H1 (cell line): ENCODE measurements at regions not wholly inside any gene's neighbourhood (a gene's known extent, or its start where the extent isn't known, plus 50 kb on each side); places are given as distances from the start of the nearest gene placed in this dataset.

Experiments used
- CTCF ChIA-PET: fragments of 300-600 bp; sonication (Branson Sonifier 250); formaldehyde crosslinking; loops from one replicate; lab custom pipeline; 2021; ENCODE audit not compliant: partially characterized antibody; lab: Charles Lee
- POLR2A ChIA-PET: fragments of 300-600 bp; sonication (Branson Sonifier 250); formaldehyde crosslinking; loops from one replicate; lab custom pipeline; 2021; ENCODE audit warnings: inconsistent platforms; ENCODE audit not compliant: partially characterized antibody; lab: Charles Lee
- DNase-seq, 2 experiments: peaks; one replicate each; pipeline versions ENCODE4 v3.0.0 to v3.0.0-alpha.2; 2010 to 2022; ENCODE audit warnings: low spot score in 2 of 2, low read depth in 1 of 2, mixed read lengths in 1 of 2
- FAIRE-seq: peaks from 2 replicates; lab custom pipeline; 2011; peaks lifted over from hg19 to GRCh38; lab: Jason Lieb, UNC
- H2AFZ ChIP-seq: 2 replicates; pipeline ENCODE4 v1.8.1; 2012; ENCODE audit warnings: low read length, inconsistent platforms
- H2AK5ac ChIP-seq: 2 replicates; pipeline ENCODE4 v1.6.1; 2013; ENCODE audit warnings: low read depth, low read length
- H2BK120ac ChIP-seq: replicated peaks from 2 replicates; pipeline ENCODE3; 2013; ENCODE audit warnings: low read depth, low read length, inconsistent platforms
- H2BK12ac ChIP-seq: 2 replicates; pipeline ENCODE4 v1.6.1; 2013; ENCODE audit warnings: low read depth, low read length
- H2BK15ac ChIP-seq: 2 replicates; pipeline ENCODE4 v1.6.1; 2013; ENCODE audit warnings: low read length
- H2BK20ac ChIP-seq: 2 replicates; pipeline ENCODE4 v1.6.1; 2013; ENCODE audit warnings: low read length
- H2BK5ac ChIP-seq: 2 replicates; pipeline ENCODE4 v1.6.1; 2013; ENCODE audit warnings: low read depth, low read length
- H3K14ac ChIP-seq: 2 replicates; pipeline ENCODE4 v1.6.1; 2013; ENCODE audit warnings: inconsistent platforms; ENCODE audit not compliant: insufficient read length
- H3K18ac ChIP-seq: 2 replicates; pipeline ENCODE4 v1.6.1; 2013; ENCODE audit warnings: low read length; ENCODE audit errors: extremely low read depth
- H3K23ac ChIP-seq: 2 replicates; pipeline ENCODE4 v1.6.1; 2013; ENCODE audit warnings: inconsistent platforms; ENCODE audit not compliant: insufficient read length
- H3K23me2 ChIP-seq: 2 replicates; pipeline ENCODE4 v1.6.1; 2013; ENCODE audit warnings: low read depth, low read length
- H3K27ac ChIP-seq: 2 replicates; pipeline ENCODE4 v1.6.1; 2011; ENCODE audit warnings: low read depth, low read length, inconsistent platforms
- H3K27me3 ChIP-seq, 4 experiments: replicated peaks in 1 of 4; 1 replicate in 1 of 4; 2 replicates in 3 of 4; pipeline versions ENCODE4 v1.6.1 to v1.8.1; 2011 to 2013; ENCODE audit warnings: low read length in 3 of 4, mild to moderate bottlenecking in 3 of 4, inconsistent platforms in 2 of 4, mixed read lengths in 2 of 4, moderate library complexity in 1 of 4; ENCODE audit not compliant: control insufficient read depth in 3 of 4, insufficient read depth in 3 of 4; ENCODE audit errors: extremely low read depth in 1 of 4
- H3K36me3 ChIP-seq, 4 experiments: 2 replicates each; pipeline versions ENCODE4 v1.6.1 to v1.8.1; 2011 to 2013; ENCODE audit warnings: mild to moderate bottlenecking in 4 of 4, low read length in 3 of 4, moderate library complexity in 2 of 4, control low read depth in 1 of 4, inconsistent platforms in 1 of 4; ENCODE audit not compliant: insufficient read depth in 4 of 4, control insufficient read depth in 2 of 4
- H3K4ac ChIP-seq: replicated peaks from 2 replicates; pipeline ENCODE3; 2013; ENCODE audit warnings: low read length, low read depth, mixed read lengths, inconsistent platforms; ENCODE audit not compliant: insufficient read length
- H3K4me1 ChIP-seq, 4 experiments: replicated peaks in 1 of 4; 1 replicate in 1 of 4; 2 replicates in 3 of 4; pipeline versions ENCODE4 v1.6.1 to v1.8.1; 2011 to 2013; ENCODE audit warnings: low read length in 3 of 4, inconsistent platforms in 2 of 4, mixed read lengths in 1 of 4; ENCODE audit not compliant: insufficient read depth in 4 of 4, control insufficient read depth in 3 of 4
- H3K4me2 ChIP-seq, 2 experiments: 2 replicates each; pipeline versions ENCODE4 v1.6.1 to v1.8.1; 2011 to 2013; ENCODE audit warnings: low read depth in 2 of 2, low read length in 2 of 2, control low read depth in 1 of 2, inconsistent platforms in 1 of 2, mild to moderate bottlenecking in 1 of 2; ENCODE audit not compliant: insufficient read depth in 1 of 2
- H3K4me3 ChIP-seq, 4 experiments: fragments of 200-600, 300-600 bp in 1 of 4; sonication (generic), shearing (Covaris generic), sonication (Bioruptor Twin) in 1 of 4; 2 replicates each; pipeline versions ENCODE4 v1.5.1 to v1.8.1; 2011 to 2016; ENCODE audit warnings: low read length in 4 of 4, low read depth in 3 of 4, control low read depth in 2 of 4, inconsistent platforms in 2 of 4, mild to moderate bottlenecking in 2 of 4, mixed read lengths in 1 of 4, moderate library complexity in 1 of 4; ENCODE audit not compliant: insufficient read depth in 2 of 4; ENCODE audit errors: extremely low read depth in 1 of 4
- H3K56ac ChIP-seq: replicated peaks from 2 replicates; pipeline ENCODE3; 2013; ENCODE audit warnings: low read depth, mild to moderate bottlenecking, mixed read lengths, low read length, inconsistent platforms; ENCODE audit not compliant: insufficient read length
- H3K79me1 ChIP-seq: 2 replicates; pipeline ENCODE4 v1.6.1; 2013; ENCODE audit warnings: low read depth, low read length, control low read depth
- H3K79me2 ChIP-seq, 2 experiments: 2 replicates each; pipeline versions ENCODE4 v1.6.1 to v1.8.1; 2012 to 2013; ENCODE audit warnings: low read length in 2 of 2, mild to moderate bottlenecking in 2 of 2, inconsistent platforms in 1 of 2; ENCODE audit not compliant: insufficient read depth in 2 of 2, control insufficient read depth in 1 of 2
- H3K9ac ChIP-seq, 4 experiments: replicated peaks in 1 of 4; 1 replicate in 1 of 4; 2 replicates in 3 of 4; pipeline versions ENCODE4 v1.6.1 to v1.8.1; 2011 to 2013; ENCODE audit warnings: low read depth in 3 of 4, low read length in 3 of 4, control low read depth in 2 of 4, mild to moderate bottlenecking in 2 of 4, moderate library complexity in 2 of 4, inconsistent platforms in 1 of 4; ENCODE audit errors: extremely low read depth in 1 of 4
- H3K9me3 ChIP-seq, 2 experiments: 2 replicates each; pipeline versions ENCODE4 v1.6.1 to v1.8.1; 2012 to 2013; ENCODE audit warnings: mild to moderate bottlenecking in 2 of 2, moderate library complexity in 2 of 2, control low read depth in 1 of 2, inconsistent platforms in 1 of 2, low read depth in 1 of 2, low read length in 1 of 2, mixed read lengths in 1 of 2; ENCODE audit not compliant: insufficient read depth in 2 of 2
- H4K20me1 ChIP-seq, 2 experiments: replicated peaks in 1 of 2; 2 replicates each; pipeline versions ENCODE3 to v1.8.1; 2011 to 2013; ENCODE audit warnings: inconsistent platforms in 2 of 2, low read length in 2 of 2, mild to moderate bottlenecking in 1 of 2; ENCODE audit not compliant: insufficient read depth in 2 of 2, control insufficient read depth in 1 of 2
- H4K5ac ChIP-seq: 2 replicates; pipeline ENCODE4 v1.6.1; 2013; ENCODE audit warnings: low read length, low read depth, mixed read lengths, inconsistent platforms; ENCODE audit not compliant: insufficient read length
- H4K8ac ChIP-seq: 2 replicates; pipeline ENCODE4 v1.8.0; 2013; ENCODE audit warnings: mild to moderate bottlenecking, moderate library complexity, low read length, inconsistent platforms; ENCODE audit not compliant: insufficient read depth; ENCODE audit errors: extremely low read depth
- H4K91ac ChIP-seq: replicated peaks from 2 replicates; pipeline ENCODE3; 2013; ENCODE audit warnings: low read length, mixed read lengths, inconsistent platforms; ENCODE audit not compliant: insufficient read length
- CTCF ChIP-seq, 3 experiments: IDR thresholded peaks; 1 replicate in 2 of 3; 2 replicates in 1 of 3; pipeline versions ENCODE4 v1.5.1 to v1.6.1; 2011; ENCODE audit warnings: low read length in 3 of 3, mild to moderate bottlenecking in 3 of 3, inconsistent platforms in 2 of 3, low read depth in 1 of 3, moderate library complexity in 1 of 3; ENCODE audit not compliant: insufficient read depth in 1 of 3; ENCODE audit errors: control extremely low read depth in 1 of 3
- PHF8 ChIP-seq: fragments of 200-600 bp; sonication (generic); conservative IDR thresholded peaks from 2 replicates; pipeline ENCODE4 v1.7.1; 2012; ENCODE audit warnings: low read depth, mild to moderate bottlenecking, inconsistent platforms, low read length, moderate library complexity
- WGBS, 2 experiments: shearing (Covaris generic) in 1 of 2; methylation state at CpG; one replicate each; pipeline versions ENCODE4 v1.1.6 to v1.1.7; 2013 to 2015; ENCODE audit warnings: low lambda C conversion rate in 2 of 2, mixed read lengths in 2 of 2, inconsistent platforms in 1 of 2, low coverage in 1 of 2, missing lambda C conversion rate in 1 of 2; ENCODE audit not compliant: insufficient replicate concordance in 2 of 2, insufficient coverage in 1 of 2, insufficient read length in 1 of 2; ENCODE audit errors: extremely low coverage in 1 of 2, missing lambda C conversion rate in 1 of 2; 5-methylcytosine and 5-hydroxymethylcytosine counted together

GRCh38 chr17:53316988-53317387 is 505.7 kb upstream of the KIF2B start:
- Histone ChIP-seq H3K36me3 (no peaks in the 10 kb centered on the region), H4K5ac (no peak overlapping the region)
- POLR2A ChIA-PET = no interaction called here

More at GRCh38 chr17:53316988-53317387, 505.7 kb upstream of the KIF2B start:
- H3K56ac ChIP-seq = no peak overlapping the region
- H2AFZ ChIP-seq = no peak overlapping the region
- no peaks in the 10 kb centered on the region for H3K79me1 ChIP-seq
- DNase-seq (no peak), FAIRE-seq (no peak)
- no peak overlapping the region for H2BK120ac ChIP-seq
- CTCF ChIA-PET = no interaction called here
- H4K20me1 ChIP-seq = no peaks in the 10 kb centered on the region
- H3K4me1 ChIP-seq = no peaks in the 10 kb centered on the region
- H2BK12ac ChIP-seq = no peak overlapping the region
- H3K14ac ChIP-seq = no peak overlapping the region
- H3K4me2 ChIP-seq = no peak overlapping the region
- no peak overlapping the region for H3K18ac ChIP-seq
- peak overlapping the region in 1 of 4 experiments; percentile 26; a peak in 1 of 8 replicates for H3K4me3 ChIP-seq
- H2BK5ac ChIP-seq = no peak overlapping the region
- TF ChIP-seq PHF8 = no peak
- TF ChIP-seq CTCF (IDR thresholded peaks at IDR 0.05; ENCODE audit: control extremely low read depth in 1 of 3, insufficient read depth in 1 of 3, low read depth in 1 of 3, low read length in 3 of 3) = no peak
- no peaks in the 10 kb centered on the region for H3K27me3 ChIP-seq
- H2BK20ac ChIP-seq = no peak overlapping the region
- H4K8ac ChIP-seq = no peak overlapping the region
- H3K79me2 ChIP-seq = no peaks in the 10 kb centered on the region
- no peak overlapping the region for H3K4ac ChIP-seq
- 96% methylated on average over 1 of the region's 1 CpG; no CpG with 5 or more reads in 1 of the 2 experiments for WGBS, 2 experiments
- no peak overlapping the region for H3K9ac ChIP-seq
- H2AK5ac ChIP-seq = no peak overlapping the region
- peaks cover 2 to 6% of the 10 kb centered on the region in 2 experiments; a peak in 2 of 4 replicates for H3K9me3 ChIP-seq
- no peaks in the 10 kb centered on the region for H3K23me2 ChIP-seq
- no peak overlapping the region for H3K23ac ChIP-seq
- no peak overlapping the region for H4K91ac ChIP-seq
- no peak overlapping the region for H2BK15ac ChIP-seq
- H3K27ac ChIP-seq = no peak overlapping the region
